H1 (cell line): ENCODE measurements at regions not wholly inside any gene's neighbourhood (a gene's known extent, or its start where the extent isn't known, plus 50 kb on each side); places are given as distances from the start of the nearest gene placed in this dataset.

Experiments
- TF ChIP-seq, protein P1 (sequence below): fragments of 300-600 bp; sonication (generic); IDR thresholded peaks from 2 replicates; pipeline ENCODE4 v1.7.1; 2012; ENCODE audit warnings: low read length, moderate library complexity, mild to moderate bottlenecking, inconsistent platforms; ENCODE audit not compliant: insufficient replicate concordance

DNA sequence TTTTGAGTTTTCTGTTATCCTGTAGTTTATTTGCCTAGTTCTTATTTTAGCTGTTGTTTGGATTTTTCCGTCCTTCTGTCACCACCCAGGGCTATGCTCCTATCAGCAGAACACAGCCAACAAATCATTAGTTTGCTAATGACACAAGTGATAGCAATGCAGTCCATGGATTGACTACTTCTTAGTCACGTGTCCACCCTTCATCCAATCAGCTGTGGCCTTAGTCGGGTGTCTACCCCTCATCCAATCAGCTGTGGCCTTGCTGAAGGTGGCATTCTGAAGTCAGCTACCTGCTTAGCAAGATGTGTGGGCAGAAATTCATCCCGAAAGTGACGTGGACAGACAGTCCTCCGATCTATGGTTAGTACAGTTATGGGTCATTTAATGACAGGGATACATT lies 182.3 kb downstream of the GALC start (continued):
- TF ChIP-seq, protein P1, sequence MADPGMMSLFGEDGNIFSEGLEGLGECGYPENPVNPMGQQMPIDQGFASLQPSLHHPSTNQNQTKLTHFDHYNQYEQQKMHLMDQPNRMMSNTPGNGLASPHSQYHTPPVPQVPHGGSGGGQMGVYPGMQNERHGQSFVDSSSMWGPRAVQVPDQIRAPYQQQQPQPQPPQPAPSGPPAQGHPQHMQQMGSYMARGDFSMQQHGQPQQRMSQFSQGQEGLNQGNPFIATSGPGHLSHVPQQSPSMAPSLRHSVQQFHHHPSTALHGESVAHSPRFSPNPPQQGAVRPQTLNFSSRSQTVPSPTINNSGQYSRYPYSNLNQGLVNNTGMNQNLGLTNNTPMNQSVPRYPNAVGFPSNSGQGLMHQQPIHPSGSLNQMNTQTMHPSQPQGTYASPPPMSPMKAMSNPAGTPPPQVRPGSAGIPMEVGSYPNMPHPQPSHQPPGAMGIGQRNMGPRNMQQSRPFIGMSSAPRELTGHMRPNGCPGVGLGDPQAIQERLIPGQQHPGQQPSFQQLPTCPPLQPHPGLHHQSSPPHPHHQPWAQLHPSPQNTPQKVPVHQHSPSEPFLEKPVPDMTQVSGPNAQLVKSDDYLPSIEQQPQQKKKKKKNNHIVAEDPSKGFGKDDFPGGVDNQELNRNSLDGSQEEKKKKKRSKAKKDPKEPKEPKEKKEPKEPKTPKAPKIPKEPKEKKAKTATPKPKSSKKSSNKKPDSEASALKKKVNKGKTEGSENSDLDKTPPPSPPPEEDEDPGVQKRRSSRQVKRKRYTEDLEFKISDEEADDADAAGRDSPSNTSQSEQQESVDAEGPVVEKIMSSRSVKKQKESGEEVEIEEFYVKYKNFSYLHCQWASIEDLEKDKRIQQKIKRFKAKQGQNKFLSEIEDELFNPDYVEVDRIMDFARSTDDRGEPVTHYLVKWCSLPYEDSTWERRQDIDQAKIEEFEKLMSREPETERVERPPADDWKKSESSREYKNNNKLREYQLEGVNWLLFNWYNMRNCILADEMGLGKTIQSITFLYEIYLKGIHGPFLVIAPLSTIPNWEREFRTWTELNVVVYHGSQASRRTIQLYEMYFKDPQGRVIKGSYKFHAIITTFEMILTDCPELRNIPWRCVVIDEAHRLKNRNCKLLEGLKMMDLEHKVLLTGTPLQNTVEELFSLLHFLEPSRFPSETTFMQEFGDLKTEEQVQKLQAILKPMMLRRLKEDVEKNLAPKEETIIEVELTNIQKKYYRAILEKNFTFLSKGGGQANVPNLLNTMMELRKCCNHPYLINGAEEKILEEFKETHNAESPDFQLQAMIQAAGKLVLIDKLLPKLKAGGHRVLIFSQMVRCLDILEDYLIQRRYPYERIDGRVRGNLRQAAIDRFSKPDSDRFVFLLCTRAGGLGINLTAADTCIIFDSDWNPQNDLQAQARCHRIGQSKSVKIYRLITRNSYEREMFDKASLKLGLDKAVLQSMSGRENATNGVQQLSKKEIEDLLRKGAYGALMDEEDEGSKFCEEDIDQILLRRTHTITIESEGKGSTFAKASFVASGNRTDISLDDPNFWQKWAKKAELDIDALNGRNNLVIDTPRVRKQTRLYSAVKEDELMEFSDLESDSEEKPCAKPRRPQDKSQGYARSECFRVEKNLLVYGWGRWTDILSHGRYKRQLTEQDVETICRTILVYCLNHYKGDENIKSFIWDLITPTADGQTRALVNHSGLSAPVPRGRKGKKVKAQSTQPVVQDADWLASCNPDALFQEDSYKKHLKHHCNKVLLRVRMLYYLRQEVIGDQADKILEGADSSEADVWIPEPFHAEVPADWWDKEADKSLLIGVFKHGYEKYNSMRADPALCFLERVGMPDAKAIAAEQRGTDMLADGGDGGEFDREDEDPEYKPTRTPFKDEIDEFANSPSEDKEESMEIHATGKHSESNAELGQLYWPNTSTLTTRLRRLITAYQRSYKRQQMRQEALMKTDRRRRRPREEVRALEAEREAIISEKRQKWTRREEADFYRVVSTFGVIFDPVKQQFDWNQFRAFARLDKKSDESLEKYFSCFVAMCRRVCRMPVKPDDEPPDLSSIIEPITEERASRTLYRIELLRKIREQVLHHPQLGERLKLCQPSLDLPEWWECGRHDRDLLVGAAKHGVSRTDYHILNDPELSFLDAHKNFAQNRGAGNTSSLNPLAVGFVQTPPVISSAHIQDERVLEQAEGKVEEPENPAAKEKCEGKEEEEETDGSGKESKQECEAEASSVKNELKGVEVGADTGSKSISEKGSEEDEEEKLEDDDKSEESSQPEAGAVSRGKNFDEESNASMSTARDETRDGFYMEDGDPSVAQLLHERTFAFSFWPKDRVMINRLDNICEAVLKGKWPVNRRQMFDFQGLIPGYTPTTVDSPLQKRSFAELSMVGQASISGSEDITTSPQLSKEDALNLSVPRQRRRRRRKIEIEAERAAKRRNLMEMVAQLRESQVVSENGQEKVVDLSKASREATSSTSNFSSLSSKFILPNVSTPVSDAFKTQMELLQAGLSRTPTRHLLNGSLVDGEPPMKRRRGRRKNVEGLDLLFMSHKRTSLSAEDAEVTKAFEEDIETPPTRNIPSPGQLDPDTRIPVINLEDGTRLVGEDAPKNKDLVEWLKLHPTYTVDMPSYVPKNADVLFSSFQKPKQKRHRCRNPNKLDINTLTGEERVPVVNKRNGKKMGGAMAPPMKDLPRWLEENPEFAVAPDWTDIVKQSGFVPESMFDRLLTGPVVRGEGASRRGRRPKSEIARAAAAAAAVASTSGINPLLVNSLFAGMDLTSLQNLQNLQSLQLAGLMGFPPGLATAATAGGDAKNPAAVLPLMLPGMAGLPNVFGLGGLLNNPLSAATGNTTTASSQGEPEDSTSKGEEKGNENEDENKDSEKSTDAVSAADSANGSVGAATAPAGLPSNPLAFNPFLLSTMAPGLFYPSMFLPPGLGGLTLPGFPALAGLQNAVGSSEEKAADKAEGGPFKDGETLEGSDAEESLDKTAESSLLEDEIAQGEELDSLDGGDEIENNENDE, result no peak
